ENCODE measurements at regions not wholly inside any gene's neighbourhood (a gene's known extent, or its start where the extent isn't known, plus 50 kb on each side); places are given as distances from the start of the nearest gene placed in this dataset.

DNA sequence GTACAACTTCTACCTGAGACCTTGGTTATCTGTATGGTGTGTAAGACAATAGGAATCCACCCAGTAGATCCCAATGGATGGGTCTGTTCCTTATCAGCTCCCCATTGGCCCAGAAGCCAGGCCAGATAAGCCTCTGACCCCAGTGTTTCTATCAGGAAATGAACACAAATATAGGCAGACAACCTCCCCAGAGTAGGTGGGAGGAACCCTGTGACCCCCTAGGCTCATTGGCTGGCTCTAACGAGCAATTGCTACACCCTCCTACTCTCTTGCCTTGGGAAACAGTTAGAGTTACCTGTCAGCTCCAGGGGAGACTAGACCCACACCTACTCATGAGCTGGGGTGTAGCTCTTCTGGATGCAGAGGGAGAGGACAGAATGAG lies 299.9 kb downstream of the UACA start:
- ChIA-PET CTCF (ENCODE audit: unreplicated experiment) (no interaction called here), POLR2A (no interaction called here)
- H3K36me3 ChIP-seq (ENCODE audit: insufficient read depth, low read length): no peaks in the 10 kb centered on the region
- no peak overlapping the region for H3K4me3 ChIP-seq (ENCODE audit: low read depth, low read length, poor library complexity, severe bottlenecking)
- H3K27ac ChIP-seq (ENCODE audit: low read depth, low read length, poor library complexity, severe bottlenecking): no peak overlapping the region
- BruUV-seq (replicated peaks): no TSS peak
- TF ChIP-seq, protein P1, sequence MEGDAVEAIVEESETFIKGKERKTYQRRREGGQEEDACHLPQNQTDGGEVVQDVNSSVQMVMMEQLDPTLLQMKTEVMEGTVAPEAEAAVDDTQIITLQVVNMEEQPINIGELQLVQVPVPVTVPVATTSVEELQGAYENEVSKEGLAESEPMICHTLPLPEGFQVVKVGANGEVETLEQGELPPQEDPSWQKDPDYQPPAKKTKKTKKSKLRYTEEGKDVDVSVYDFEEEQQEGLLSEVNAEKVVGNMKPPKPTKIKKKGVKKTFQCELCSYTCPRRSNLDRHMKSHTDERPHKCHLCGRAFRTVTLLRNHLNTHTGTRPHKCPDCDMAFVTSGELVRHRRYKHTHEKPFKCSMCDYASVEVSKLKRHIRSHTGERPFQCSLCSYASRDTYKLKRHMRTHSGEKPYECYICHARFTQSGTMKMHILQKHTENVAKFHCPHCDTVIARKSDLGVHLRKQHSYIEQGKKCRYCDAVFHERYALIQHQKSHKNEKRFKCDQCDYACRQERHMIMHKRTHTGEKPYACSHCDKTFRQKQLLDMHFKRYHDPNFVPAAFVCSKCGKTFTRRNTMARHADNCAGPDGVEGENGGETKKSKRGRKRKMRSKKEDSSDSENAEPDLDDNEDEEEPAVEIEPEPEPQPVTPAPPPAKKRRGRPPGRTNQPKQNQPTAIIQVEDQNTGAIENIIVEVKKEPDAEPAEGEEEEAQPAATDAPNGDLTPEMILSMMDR (conservative IDR thresholded peaks at IDR 0.05; ENCODE audit: low read length): no peak
- TF ChIP-seq EZH2phosphoT487 (IDR thresholded peaks at IDR 0.05; ENCODE audit: borderline replicate concordance, low read depth, low read length): no peak
- intact Hi-C loops (cut with micrococcal nuclease; ENCODE audit: unreplicated experiment): loop anchor here (5.0 to 10.0 kb wide), 6 partner anchors 49 to 889 kb away; partner anchors contain the start of gene TLE3
- H3K9me3 ChIP-seq (ENCODE audit: low read length): no peaks in the 10 kb centered on the region
- H3K9me2 ChIP-seq (ENCODE audit: insufficient read depth, low read length): no peaks in the 10 kb centered on the region
- peaks cover 21% of the 10 kb centered on the region for H3K4me1 ChIP-seq (ENCODE audit: insufficient read depth, low read length, poor library complexity, severe bottlenecking)
- no peak overlapping the region for H3K4me2 ChIP-seq (ENCODE audit: low read length)
- H4K20me1 ChIP-seq (ENCODE audit: insufficient read depth, low read length): no peaks in the 10 kb centered on the region
- no peaks in the 10 kb centered on the region for H3K79me2 ChIP-seq (ENCODE audit: insufficient read depth, low read depth, low read length)
- H2AFZ ChIP-seq (ENCODE audit: low read length): no peak overlapping the region
- no peak for DNase-seq (ENCODE audit: low spot score)

DNA sequence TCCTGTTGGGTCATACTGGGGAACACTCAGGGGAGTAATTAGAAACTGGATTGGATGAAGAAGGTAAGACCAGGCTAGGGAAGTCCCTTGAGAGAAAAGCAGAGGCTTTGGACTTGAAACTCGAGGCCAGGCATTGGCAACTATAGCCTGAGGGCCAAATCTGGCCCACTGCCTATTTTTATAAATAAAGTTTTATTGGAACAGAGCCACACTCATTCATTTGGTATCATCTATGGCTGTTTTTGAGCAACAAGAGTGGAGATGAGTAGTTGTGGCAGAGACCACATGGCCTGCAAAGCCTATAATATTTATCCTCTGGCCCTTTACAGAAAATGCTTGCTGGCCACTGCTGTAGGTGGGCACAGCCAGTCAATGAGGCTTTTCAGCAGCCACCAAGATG lies 301.4 kb downstream of the UACA start:
- no peak for DNase-seq (ENCODE audit: low spot score)
- POLR2A ChIA-PET: no interaction called here
- H3K9me2 ChIP-seq (ENCODE audit: insufficient read depth, low read length): no peaks in the 10 kb centered on the region
- H3K4me3 ChIP-seq (ENCODE audit: low read depth, low read length, poor library complexity, severe bottlenecking): no peak overlapping the region
- H2AFZ ChIP-seq (ENCODE audit: low read length): no peak overlapping the region
- H3K4me2 ChIP-seq (ENCODE audit: low read length): no peak overlapping the region
- H4K20me1 ChIP-seq (ENCODE audit: insufficient read depth, low read length): no peaks in the 10 kb centered on the region
- H3K36me3 ChIP-seq (ENCODE audit: insufficient read depth, low read length): no peaks in the 10 kb centered on the region
- intact Hi-C loops (cut with micrococcal nuclease; ENCODE audit: unreplicated experiment): loop anchor here (2.0 to 10.0 kb wide), 7 partner anchors 45 to 887 kb away; partner anchors contain the start of gene TLE3
- no peak for TF ChIP-seq EZH2phosphoT487 (IDR thresholded peaks at IDR 0.05; ENCODE audit: borderline replicate concordance, low read depth, low read length)
- TF ChIP-seq, protein P1 (conservative IDR thresholded peaks at IDR 0.05; ENCODE audit: low read length): no peak
- CTCF ChIA-PET (ENCODE audit: unreplicated experiment): no interaction called here
- H3K4me1 ChIP-seq (ENCODE audit: insufficient read depth, low read length, poor library complexity, severe bottlenecking): peaks cover 21% of the 10 kb centered on the region
- H3K79me2 ChIP-seq (ENCODE audit: insufficient read depth, low read depth, low read length): no peaks in the 10 kb centered on the region
- no peaks in the 10 kb centered on the region for H3K9me3 ChIP-seq (ENCODE audit: low read length)
- no TSS peak for BruUV-seq (replicated peaks)
- no peak overlapping the region for H3K27ac ChIP-seq (ENCODE audit: low read depth, low read length, poor library complexity, severe bottlenecking)

DNA sequence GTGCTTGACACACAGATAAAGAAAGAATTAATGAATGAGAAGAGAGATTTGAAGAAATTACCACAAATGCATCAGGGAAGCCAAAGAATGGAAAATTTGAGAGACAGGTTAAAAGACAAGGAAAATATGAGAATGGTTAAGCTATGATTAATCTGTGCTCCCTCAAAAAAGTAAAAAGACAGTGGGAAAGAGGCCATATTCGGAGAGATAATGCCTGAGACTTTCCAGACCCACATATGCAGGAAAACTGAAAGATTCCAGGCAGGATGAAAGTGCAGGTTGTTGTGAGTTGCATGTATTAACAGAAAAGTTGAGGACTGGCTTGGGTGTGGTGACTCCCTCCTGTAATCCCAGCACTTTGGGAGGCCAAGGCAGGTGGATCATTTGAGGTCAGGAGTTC lies 302.3 kb downstream of the UACA start:
- ChIA-PET CTCF (ENCODE audit: unreplicated experiment) (no interaction called here), POLR2A (interaction anchor here (0.8 kb wide), 1 partner anchor 80 kb away, joined by 4 read pairs; no protein-coding TSS in a partner anchor)
- H4K20me1 ChIP-seq (ENCODE audit: insufficient read depth, low read length): no peaks in the 10 kb centered on the region
- no peak overlapping the region for H3K27ac ChIP-seq (ENCODE audit: low read depth, low read length, poor library complexity, severe bottlenecking)
- no peaks in the 10 kb centered on the region for H3K79me2 ChIP-seq (ENCODE audit: insufficient read depth, low read depth, low read length)
- BruUV-seq (replicated peaks): no TSS peak
- H3K4me2 ChIP-seq (ENCODE audit: low read length): no peak overlapping the region
- H3K4me1 ChIP-seq (ENCODE audit: insufficient read depth, low read length, poor library complexity, severe bottlenecking): peaks cover 21% of the 10 kb centered on the region
- no peaks in the 10 kb centered on the region for H3K36me3 ChIP-seq (ENCODE audit: insufficient read depth, low read length)
- intact Hi-C loops (cut with micrococcal nuclease; ENCODE audit: unreplicated experiment): loop anchor here (2.0 to 10.0 kb wide), 7 partner anchors 44 to 886 kb away; partner anchors contain the start of gene TLE3
- no peaks in the 10 kb centered on the region for H3K9me2 ChIP-seq (ENCODE audit: insufficient read depth, low read length)
- no peak overlapping the region for H2AFZ ChIP-seq (ENCODE audit: low read length)
- no peak for DNase-seq (ENCODE audit: low spot score)
- no peak overlapping the region for H3K4me3 ChIP-seq (ENCODE audit: low read depth, low read length, poor library complexity, severe bottlenecking)
- H3K9me3 ChIP-seq (ENCODE audit: low read length): no peaks in the 10 kb centered on the region
- TF ChIP-seq EZH2phosphoT487 (IDR thresholded peaks at IDR 0.05; ENCODE audit: borderline replicate concordance, low read depth, low read length): no peak
- TF ChIP-seq, protein P1 (conservative IDR thresholded peaks at IDR 0.05; ENCODE audit: low read length): no peak

All from OCI-LY7 (cell line).